Lung microvascular endothelial cell (primary cell): ENCODE measurements at regions not wholly inside any gene's neighbourhood (a gene's known extent, or its start where the extent isn't known, plus 50 kb on each side); places are given as distances from the start of the nearest gene placed in this dataset.
"Not testable (repeated sequence)": the region's sequence is repeated elsewhere in the genome, so short reads cannot be mapped to it uniquely, and the experiment has no call there.

Source experiments
- DNase-seq, 2 donors: peaks; one replicate each; pipeline versions ENCODE4 v3.0.0 to v3.0.0-alpha.2; 2010; ENCODE audit warnings: low read depth in 2 of 2

DNA sequence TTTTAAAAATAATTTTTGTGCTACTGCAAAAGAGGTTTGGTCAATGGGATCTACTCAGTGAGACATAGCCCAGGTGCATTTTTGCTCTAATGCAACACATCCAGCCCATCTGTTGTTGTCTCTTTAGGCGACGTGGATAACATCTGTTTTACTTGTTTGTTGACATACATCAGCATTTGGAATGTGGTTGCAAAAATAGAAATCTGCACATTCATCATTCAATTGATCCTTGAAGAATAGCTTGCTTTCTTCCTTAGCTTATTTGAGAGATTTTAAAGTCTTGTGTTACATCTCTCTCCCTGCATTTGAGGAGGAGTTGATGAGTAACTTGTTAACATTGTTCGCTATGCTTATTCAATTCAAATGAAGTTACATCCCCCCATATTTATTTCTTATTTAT, 1202.3 kb downstream of the NSUN3 start:
- no peak for DNase-seq

DNA sequence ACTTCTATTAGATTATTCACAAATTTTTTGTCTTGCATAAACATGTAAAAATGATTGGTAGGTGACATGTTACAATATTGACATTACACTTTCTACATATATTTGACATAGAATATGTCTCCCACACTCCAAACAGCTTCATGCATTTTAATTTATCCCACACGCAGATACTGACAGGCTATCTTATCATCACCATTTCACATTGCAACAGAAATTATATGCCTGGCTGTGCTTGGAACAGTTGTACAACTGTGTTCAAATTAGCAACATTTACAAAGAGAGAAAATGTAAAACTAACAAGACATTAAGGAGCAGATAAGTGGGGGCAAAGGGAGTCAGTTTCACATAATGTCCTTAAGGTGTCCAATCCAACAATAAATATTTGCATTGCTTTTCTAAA, 1208.5 kb downstream of the NSUN3 start:
- DNase-seq: no peak

DNA sequence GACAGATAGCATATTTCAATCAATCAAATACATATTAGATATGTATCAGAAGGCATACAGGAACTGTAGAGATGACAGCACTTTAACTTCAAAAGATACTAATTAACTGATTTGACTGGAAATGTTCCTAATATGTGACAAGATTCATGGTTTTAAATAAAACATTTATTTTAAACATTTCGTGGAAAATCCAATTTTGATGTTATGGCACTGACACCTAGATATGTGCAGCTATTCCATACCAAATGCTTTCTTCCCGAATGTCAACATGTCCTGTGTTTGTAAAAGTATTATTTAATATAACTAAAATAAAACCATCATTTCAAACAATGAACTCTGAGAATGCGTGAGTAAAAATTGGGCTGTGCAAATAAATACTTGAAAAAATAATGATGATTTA, 1209.3 kb downstream of the NSUN3 start:
- DNase-seq: no peak

DNA sequence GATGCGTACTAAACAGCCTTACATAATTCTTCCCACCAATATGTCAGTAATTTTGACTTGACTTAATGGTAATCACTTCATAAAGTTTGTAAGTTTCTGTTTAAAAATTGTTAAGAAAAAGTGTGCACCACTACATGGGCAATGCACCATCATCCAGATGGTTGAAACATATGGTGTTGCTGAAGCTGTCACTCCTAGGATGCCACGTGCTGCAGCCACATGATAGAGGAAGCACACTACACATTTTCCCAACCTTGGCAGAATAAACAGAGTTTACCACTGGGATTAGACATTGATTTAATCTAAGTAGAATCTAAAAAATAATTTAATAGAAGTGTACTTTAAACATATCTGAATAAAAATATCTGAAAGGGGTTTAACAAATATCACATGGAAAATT, 1209.9 kb downstream of the NSUN3 start:
- DNase-seq: no peak

DNA sequence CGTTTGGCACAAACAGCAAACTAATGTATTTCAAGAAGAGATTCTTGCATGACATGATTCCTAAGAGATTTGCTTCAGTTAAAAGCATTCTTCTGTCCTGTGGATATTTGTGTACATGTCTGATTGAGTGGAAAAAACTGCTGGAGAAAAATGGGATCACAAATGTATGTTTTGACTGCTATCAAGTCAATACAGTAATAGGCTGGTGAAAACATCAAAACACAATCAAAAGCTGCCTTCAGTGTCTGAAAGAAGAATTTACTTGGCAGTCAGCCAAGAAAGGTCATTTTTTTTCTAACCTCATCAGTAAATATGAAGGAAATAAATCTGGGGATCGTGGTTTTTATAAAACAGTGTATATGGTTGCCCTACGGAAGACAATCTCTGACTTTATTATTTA, 1214.8 kb downstream of the NSUN3 start:
- DNase-seq: no peak

DNA sequence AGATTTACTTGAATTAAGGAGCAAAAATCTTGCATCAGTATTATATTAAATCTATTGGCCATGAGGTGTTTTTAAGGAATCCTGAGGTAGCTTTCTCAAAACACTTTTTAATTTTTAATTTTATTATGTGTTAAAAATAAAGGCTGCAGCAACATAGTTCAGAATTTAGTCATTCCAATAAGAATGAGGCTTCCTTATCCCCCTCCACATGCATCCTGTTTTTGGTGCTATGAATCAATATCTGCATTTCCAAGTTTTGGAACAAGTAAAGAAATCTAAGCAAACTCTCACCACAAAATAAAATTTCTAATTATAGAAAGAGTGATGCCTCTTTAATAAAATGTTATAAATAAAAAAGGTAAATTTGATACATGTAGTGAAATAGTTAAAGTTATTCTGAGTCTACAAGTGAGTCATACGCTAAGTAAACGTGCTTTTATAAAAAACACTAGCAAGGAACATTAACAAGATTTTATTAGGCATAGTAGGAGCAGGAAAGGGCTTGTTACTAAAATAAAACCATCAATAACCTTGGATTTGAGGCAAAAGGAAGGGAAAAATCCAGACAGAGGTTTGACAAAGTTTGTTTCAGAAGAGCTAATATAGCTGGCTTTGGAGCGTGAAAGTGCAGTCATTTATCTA, 1218.0 kb downstream of the NSUN3 start:
- DNase-seq: no peak

DNA sequence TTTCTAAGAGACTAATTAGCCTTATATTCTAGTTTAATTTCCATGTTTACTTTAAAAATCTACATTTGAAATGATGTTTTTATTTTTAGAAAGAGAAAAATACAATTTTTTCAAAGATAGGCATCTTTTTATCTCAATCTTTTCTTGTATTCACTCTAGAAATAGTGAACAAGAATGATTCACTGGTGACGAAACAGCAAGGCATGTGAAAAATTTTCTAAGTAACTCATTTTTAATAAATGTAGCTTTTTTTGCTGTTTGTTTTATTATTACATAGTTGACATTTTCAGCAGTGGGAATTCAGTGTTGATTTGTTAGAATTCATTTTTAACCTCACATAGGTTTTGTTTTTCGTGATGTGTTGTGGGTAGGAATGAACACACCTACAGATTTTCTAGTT, 1226.4 kb downstream of the NSUN3 start:
- DNase-seq: no peak

DNA sequence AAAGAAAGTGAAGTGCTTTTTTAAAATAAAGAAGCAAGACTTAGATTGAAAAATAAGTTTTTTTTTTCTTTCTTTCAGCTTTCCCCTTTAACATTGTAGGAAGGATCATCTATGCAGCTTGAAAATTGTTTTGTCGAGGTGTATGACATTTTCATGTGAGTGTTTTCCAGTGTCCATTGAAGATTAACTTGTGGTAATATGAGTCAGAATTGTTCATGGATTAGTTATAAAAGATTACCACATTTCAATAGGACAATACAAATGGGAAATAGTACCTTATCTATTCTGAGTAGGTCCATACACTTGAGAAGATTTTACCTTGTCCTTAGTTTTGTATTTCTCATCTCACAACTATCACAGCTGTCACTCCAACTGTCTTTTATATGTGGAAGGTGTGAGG, 1234.7 kb downstream of the NSUN3 start:
- DNase-seq: no peak

DNA sequence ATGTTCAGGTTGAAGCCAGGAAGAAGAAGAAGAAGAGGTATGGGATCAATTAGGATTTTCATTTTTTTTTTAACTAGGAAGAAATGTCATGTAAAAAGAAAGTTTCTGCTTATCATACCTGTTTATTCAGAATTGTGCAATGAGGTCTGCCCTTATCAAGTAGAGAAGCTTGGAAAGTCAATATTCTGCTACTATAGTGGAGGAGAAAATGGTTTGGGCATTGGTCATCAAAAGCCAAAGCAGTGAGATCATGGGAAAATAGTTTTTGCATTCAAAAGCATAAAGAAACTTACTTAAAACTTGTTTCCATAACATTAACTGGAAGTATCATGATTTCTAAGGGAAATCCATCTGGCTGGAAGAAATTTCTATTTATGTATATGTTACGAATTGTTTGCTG, 1239.2 kb downstream of the NSUN3 start:
- no peak for DNase-seq

DNA sequence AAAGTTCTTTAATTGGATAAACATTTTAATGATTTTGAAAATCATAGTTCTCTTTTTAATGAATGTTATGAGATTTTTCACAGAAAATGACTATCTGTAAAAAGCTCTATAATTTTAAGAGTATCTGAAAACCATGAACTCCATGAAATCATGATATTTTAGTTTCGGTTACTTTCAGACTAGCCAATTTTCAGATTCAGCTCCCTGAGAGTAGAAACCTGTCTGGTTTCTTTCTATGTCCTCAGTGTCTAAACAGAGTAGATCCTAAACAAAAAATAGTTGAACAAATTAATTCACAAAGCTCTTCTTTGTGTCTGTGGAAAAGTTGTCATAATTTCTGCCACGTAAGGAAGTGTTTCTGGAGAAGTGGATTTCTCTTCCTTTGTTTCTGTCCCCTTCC, 1247.7 kb downstream of the NSUN3 start:
- no peak for DNase-seq

DNA sequence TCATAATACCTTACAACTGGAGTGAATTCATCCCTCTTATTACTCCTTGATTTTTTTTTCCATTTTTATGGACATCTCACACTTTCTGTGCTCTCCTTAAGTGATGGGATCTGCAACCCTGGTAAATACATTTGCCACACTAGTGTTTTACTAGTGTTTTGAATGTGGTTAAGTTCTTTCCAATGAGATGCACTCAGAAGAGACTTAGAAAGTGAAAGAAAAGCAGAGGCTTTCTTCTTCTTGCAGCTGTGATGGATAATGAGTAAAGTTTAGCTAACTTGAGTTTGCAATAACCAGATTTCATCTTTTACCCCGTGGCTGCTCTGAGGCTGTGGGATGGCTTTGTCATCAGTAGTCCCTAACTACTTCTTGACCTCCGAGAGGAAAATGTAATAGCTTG, 1248.4 kb downstream of the NSUN3 start:
- no peak for DNase-seq

DNA sequence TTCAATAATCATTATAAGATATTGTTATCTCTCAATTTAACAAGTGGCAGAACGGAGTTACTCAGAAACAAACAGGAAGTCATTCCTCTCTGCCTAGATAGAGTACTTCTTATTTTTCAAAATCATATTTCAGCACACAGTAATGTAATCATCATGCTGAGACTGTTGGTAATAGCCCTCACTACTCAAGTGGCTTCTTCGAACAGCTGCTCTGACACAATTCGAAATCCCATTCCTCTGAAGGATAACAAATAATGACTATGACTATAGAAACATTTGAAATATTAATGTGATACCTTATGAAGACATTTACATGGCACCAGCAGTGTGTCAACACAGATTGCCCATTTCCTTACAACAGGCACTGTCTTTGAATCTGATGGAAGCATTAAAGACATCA, 1249.8 kb downstream of the NSUN3 start:
- DNase-seq: no peak

DNA sequence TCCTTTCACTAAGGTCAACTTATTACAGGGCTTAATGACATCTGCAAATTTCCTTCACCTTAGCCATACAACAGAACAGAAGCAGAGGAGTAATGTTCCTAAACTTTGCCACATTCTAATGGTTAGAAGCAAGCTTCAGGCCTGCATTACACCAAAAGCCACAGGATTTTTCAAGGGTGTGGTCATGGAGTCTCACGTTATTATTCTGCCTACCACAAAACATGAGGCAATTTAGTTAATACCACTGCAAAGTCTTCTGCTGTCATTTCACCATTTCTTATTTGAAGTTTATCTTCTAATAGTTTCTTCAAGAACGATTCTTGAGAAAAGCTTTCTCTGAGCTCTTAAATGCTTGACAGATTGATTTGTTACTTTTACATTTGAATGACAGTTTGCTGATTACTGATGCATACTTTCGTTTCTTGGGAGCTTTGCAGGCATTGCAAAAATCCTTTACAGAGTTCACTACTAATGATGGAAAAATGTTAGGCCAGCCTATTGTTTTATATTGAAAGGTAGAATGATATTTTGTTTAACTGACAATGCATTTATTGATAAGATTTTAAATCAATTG, 1257.1 kb downstream of the NSUN3 start:
- no peak for DNase-seq

DNA sequence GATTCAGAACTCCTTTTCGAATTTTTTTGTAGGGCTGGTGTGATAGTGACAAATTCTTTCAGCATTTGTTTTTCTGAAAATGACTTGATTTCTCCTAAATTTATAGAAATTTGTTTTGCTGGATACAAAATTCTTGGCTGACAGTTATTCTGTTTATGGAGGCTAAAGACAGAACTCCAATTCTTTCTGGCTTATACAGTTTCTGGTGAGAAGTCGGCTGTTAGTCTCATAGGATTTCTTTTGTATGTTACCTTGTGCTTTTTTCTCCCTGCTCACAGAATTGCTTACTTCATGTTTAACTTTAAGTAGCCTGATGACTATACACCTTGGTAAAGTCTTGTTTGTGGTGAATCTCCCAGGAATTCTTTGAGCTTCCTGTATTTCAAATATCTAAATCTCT, 1264.6 kb downstream of the NSUN3 start:
- DNase-seq: no peak

DNA sequence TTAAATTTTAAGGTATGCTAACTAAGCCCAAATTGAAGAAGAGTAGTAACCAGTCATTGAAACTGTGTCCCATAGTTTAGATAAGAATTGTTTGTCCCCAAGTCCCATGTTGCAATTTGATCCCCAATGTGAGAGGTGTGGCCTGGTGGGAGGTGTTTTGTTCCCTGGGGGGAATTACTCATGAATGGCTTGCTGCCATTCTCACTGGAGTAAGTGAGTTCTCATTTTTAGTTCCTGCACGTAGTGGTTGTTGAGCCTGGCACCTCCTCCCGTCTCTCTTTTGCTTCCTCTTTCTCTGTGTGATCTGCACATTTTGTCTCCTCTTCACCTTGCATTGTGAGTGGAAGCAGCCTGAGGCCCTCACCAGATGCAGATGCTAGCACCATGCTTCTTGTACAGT, 1271.0 kb downstream of the NSUN3 start:
- DNase-seq: no peak

DNA sequence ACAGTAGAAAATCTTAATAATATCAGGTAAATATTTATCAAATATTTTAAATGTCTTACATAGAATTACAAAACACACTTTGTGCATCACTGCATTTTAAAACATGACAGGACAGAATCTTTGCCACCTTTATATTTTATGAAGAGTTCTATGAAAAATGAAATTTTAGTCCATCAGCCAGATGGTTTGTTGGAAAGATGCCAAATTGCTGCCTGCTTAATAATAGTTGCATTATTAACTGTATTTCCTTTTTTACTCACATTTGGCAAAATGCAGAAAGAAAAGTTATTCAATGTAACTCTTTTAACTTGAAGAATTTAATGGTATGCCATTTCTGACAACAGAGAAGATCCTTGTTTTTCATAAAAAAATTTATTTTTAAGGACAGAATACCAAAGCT, 1271.6 kb downstream of the NSUN3 start:
- no peak for DNase-seq

DNA sequence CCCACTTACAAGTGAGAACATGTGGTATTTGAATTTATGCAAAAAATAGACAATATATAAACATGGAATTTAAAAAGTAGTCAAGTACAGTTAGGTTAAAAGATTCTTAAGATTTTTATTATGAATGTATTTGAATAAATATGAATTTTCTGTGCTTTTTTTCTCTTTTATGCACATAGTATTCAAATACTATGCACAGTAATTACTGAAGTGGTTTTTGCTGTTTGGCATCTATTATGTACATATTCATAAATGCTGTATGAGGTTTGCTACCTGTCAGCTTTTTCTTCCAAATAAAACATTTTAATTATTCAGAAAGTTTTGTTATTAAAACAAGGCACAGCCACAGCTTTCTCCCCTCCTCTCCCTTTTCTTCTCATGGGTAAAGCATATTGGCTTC, 1272.7 kb downstream of the NSUN3 start:
- no peak for DNase-seq

DNA sequence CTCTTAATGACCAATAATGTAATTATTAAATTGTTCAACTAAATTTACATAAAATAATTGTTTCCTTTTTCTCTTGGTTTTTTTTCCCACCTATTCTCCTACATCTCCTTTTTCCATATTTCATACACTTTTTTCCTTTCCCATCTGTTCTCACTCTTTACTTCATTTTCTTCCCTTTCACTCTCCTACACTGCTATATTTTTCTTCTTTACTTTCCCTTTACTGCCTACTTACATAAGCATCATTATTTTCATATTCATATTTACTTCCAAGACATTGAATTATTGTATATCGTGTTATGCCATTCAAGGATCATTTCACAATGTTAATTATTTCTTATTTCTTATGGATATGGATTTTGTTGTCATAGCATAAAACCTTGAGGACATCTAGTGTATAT, 1275.6 kb downstream of the NSUN3 start:
- no peak for DNase-seq

DNA sequence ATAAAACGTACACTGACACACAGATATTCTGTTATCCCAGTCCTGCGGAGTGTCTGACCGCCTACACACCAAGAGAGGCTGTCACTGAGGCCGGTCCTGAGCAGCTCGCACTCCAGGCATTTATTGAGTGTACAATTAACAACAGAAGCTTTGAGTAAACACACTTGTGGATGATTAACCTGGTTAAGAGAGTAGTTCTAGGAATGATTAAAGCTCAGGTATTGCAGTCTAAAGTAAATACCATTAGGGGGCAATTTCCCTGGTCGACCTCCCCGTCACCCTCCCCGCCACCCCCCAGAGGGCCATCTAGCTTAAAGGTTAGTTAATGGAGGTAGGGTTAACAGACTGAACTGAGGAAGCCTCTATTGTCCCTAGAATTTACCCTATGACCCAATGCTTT, 1278.5 kb downstream of the NSUN3 start:
- no peak for DNase-seq

DNA sequence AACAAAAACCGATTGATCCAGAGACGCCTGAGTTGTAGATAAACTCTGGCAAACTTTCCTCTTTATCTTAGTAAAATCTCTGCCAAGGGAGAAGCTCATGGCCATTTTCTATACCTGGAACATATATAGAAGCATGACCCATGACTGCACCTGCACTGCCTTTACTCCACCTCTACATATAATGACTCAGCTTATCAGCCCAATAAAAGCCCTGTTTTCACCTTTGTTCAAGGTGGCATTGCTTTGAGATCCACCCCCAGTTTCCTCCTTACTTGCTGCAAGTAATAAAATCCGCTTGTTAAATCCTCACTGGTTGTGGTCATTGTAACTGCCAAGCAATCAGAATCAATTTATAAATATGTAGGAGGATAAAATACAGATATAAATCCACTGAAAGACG, 1280.4 kb downstream of the NSUN3 start:
- no peak for DNase-seq

DNA sequence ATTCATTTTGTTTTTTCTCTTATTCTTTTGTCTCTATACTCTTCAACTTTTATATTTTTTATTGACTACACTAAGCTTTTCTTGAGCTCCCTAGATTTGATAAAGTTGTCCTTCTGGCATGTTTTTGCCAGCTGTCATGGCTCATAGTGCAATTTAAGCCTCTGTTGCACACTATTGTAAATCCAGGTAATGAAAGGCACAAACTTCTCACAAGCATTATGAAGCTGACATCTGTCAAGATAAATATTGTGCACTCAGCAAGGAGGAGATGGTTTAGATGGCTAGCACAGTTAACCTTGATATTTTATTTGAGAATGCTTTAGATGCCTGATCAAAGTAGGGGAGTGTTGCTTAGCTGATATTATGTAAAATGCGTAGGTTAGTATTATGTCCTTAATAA, 1280.9 kb downstream of the NSUN3 start:
- DNase-seq: no peak

DNA sequence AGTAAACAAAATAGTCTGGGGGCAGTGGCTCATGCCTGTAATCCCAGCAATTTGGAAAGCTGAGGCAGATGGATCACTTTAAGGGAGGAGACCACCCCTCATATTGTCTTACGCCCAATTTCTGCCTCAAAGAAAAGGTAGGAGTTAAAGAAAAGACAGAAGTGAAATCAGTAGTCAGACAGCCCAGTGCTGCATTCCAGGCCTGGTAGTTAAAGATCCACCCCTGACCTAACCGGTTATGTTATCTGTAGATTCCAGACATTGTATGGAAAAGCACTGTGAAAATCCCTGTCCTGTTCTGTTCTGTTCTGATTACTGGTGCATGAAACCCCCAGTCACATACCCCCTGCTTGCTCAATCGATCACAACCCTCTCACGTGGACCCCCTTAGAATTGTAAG, 1285.1 kb downstream of the NSUN3 start:
- not testable (repeated sequence) for DNase-seq

DNA sequence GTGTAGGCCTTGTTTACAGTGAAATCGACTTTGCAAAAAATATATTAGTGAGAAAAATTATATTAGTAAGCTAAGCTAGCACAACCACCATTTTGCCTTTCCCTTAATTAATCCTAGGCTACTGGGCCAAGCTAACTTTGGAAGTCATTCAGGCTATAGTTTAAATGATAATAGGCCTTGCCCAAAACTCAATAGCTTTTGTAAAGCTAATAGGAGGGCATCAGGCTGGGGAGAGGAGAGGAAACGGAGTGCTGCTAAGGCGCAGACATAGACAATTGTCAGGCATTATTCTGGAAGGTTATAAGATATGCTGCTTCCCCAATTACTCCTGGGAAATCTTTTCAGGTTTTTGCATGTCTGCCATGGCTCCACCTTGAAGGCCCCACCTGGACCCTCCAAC, 1286.0 kb downstream of the NSUN3 start:
- DNase-seq: no peak

DNA sequence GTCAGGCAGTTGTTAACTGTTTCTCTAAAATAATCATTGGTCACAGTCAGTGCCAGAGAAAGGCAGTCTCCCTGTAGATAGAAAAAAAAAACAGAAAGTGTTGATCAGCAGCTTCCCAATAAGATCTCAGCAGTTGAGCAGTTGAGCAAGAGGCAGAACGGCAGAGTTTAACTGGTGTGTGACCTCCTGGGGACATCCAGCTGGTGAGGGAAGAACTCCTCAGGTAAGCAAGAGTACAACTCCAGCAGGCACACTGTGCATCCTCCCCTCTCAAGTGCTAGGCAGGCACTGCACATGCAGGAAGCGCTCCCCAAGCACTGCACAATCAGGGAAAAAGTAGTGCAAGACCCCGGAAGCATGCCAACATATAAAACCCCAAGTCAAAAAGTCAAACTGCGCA, 1287.2 kb downstream of the NSUN3 start:
- no peak for DNase-seq
